A673 (cell line): ENCODE measurements at regions not wholly inside any gene's neighbourhood (a gene's known extent, or its start where the extent isn't known, plus 50 kb on each side); places are given as distances from the start of the nearest gene placed in this dataset.

Source experiments
- CTCF ChIP-seq: fragments of 300-800, 200-600 bp; sonication (generic); conservative IDR thresholded peaks from 2 replicates; pipeline ENCODE4 v1.5.1; 2017; ENCODE audit warnings: low read depth, mild to moderate bottlenecking, antibody characterized with exemption, low read length, moderate library complexity, mixed read lengths
- EZH2 ChIP-seq: fragments of 200-600 bp; sonication (generic); IDR thresholded peaks from 2 replicates; pipeline ENCODE4 v1.6.1; 2017; ENCODE audit warnings: borderline replicate concordance, low read depth, mild to moderate bottlenecking, mixed read lengths, antibody characterized with exemption, low read length; ENCODE audit not compliant: poor library complexity, severe bottlenecking

GRCh38 chr20:39700528-39700927, 738.4 kb downstream of the DHX35 start:
- TF ChIP-seq CTCF (no peak), EZH2 (no peak)
